HG02610 (cell line): ENCODE measurements at regions not wholly inside any gene's neighbourhood (a gene's known extent, or its start where the extent isn't known, plus 50 kb on each side); places are given as distances from the start of the nearest gene placed in this dataset.
"Not testable (repeated sequence)": the region's sequence is repeated elsewhere in the genome, so short reads cannot be mapped to it uniquely, and the experiment has no call there.

Source experiments
- ATAC-seq: cut with Tn5 transposase; IDR thresholded peaks from one replicate; pipeline ENCODE4 v1.9.1; 2021; ENCODE audit warnings: mild to moderate bottlenecking, moderate library complexity; ENCODE audit not compliant: unreplicated experiment

DNA sequence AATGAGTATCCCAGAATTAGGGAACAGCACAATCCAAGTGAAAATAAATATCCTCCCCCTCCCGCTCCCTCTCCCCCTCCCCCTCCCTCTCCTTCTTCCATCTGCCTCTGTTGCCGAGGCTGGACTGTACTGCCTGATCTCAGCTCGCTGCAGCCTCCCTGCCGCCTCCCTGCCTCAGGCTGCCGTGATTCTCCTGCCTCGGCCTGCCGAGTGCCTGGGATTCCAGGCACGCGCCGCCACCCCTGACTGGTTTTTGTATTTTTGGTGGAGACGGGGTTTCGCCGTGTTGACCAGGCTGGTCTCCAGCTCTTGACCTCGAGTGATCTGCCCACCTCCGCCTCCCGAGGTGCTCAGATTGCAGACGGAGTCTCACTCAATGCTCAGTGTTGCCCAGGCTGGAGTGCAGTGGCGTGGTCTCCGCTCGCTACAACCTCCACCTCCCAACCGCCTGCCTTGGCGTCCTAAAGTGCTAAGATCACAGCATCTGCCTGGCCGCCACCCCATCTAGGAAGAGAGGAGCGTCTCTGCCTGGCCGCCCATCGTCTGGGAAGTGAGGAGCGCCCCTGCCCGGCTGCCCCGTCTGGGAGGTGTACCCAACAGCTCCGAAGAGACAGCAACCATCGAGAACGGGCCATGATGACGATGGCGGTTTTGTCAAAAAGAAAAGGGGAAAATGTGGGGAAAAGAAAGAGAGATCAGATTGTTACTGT is 178.9 kb upstream of the IPO5 start:
- ATAC-seq = not testable (repeated sequence)

DNA sequence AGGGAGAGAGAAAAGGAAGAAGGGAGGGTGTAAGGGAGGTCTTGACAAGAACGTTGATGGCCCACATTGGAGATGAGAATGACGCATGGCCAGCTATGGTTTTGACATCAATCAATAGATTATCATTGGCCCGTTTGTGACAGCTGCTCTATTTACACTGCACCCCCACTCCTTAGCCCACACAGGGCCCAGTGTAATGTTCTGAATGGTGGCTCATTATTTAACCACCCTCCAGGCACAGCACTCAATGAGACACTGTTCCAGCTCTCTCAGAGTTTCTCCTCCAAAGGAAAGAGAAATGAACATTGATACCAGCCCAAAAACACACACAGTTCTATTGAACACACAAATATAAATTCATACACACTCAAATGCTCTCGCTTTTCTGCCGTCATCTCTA is 173.0 kb upstream of the IPO5 start:
- no peak for ATAC-seq

DNA sequence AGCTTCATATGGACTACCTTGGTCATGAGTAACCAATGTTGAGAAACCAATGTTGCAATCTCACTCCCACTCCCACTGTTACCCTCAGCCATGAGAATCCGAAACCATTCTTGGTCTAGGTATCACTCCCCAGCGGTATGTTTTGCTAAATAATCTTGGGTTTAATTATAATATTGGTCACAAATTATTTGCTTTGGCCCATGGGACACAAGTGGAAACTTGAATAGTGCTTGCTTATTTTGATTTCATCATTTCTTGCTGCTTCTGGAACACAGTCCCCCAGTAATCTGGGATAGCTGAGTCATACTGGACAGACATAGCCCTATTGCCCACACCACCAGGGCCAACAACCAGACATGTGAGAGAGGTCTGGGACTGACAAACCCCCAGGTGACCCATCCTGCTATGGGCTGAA is 171.6 kb upstream of the IPO5 start:
- ATAC-seq = no peak

DNA sequence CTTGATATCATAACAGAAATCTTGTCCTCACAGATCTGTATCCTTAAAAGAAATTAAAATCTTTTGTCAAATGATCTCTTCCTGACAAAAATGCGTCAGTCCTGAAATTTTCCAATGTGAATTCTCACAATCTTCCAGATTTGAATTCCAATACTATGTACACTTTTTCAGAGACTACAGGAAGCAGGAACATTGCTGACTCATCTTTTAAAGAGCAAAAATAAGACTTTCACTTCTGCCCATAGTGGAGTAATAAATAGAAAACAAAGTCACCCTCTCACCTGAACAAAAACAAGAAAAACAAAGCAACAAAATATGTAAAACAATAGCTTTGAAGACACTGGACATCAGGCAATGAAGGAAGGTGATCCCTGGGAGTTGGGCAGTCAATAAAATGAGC is 167.0 kb upstream of the IPO5 start:
- no peak for ATAC-seq

DNA sequence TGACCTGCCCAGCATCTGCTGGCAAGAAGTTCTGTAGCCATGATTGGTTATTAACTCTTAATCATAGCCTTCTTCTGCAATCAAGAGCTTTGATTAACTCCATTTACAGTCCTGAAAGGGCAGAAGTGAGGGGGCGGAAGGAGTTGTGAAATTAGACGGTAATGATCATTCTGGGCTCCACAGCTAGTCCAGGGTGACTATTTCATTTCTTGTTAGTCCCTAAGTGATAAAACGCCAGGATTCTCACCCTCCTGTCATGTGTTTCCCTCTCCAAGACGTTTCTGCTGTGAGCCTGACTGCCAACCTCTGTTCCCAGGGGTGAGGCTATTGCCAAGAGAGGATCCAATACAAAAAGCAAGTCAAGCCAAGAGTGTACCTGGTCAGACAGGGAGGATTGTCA is 155.9 kb upstream of the IPO5 start:
- no peak for ATAC-seq

DNA sequence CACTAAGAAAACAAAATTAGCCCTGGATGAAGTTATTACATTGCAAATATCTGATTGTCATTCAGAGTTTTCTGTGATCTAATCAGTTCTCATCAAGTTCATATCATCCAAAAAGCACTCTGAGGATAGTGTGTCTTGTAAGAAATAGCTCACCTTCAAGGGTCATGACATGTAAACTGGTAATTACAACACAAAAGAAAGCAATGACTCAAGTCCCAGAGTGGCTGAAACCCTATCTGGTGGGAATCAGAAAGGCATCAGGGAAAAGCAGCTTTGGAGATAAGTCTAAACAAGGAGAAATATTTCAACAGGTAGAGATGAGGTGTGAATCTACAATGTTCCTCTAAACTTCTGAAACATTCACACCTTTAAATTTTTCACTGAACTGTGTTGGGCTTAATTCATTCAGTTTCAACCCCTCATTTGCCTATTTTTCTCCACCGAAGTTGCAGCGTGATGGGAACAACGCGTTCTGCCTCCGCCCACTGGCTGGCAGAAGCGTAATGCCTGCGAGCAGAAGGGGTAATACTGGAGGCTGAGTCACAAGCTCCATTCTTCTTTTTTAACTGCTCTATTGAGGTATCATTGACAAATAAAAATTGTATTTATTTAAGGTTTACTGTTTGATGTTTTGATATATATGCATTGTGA is 155.2 kb upstream of the IPO5 start:
- ATAC-seq = no peak

DNA sequence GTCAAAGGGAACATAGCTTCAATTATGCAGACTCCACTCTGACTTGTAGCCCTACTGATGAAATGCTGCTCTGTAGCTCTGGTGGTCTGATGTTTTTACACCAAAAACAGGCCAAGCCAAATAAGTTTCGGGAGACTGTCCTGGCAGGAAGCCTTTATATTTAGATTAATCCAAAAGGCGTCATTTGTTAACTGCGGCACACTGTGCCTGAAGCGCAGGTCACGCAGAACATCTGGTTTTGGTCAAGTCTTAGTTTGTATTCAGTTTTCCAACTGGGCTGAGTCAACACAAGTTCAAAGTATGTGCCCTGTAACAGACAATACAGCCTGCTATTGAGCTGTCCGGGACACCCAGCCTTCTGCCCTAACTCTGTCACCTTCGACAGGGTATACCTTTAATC is 154.6 kb upstream of the IPO5 start:
- ATAC-seq = no peak

DNA sequence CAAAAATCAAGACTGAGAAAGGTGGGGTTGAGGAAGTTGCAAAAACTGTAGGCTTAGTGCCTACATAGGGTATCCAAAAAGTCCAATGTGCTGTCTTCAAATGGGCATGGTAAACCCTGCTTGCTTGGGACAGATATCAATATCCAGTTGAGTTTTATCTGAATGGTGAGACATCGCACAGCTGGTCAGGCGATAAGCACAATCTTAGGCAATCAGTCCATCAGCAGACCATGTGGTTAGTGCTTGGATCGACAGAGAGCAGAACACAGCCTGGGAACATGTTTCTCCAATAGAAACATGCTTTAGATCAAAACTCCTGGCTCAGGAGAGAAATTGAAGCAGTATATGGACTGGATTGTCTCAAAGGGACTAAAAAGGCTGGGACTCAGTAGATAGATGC is 151.3 kb upstream of the IPO5 start:
- ATAC-seq = no peak

DNA sequence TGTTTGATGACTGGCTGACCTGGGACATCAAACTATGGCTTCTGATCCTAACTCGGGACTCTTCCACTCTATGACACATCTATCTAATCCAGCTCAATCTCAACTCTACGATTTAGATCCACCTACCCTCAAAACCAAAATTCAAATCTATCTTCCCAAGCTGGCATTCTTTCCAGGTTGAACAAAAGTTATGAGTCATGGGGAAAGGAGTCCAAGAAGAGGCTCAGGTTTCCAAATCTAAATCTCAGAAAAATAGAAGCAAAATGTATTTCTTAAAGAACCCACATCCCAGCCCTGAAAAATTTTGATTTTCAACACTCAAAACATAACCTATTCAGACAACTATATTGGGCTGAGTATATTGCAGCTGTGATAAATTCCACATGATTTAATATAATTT is 143.9 kb upstream of the IPO5 start:
- no peak for ATAC-seq

DNA sequence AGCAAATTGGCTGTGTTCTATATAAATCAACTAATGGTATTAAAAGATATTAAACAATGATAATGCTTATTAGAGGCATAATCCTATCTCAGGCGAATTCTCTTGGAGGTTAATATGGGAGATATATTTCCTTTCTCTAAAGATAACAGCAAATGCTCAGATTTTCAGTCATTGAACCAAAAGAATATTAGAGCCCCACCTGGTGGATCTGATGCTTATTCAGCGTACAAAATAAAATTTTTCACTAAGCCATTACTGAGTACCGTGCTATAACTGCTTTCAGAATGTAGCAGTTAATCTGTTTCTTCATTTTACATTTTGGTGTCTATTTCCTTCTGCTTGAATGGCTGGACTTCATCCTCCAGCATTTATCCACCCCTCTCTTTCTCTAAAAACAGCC is 143.3 kb upstream of the IPO5 start:
- no peak for ATAC-seq

DNA sequence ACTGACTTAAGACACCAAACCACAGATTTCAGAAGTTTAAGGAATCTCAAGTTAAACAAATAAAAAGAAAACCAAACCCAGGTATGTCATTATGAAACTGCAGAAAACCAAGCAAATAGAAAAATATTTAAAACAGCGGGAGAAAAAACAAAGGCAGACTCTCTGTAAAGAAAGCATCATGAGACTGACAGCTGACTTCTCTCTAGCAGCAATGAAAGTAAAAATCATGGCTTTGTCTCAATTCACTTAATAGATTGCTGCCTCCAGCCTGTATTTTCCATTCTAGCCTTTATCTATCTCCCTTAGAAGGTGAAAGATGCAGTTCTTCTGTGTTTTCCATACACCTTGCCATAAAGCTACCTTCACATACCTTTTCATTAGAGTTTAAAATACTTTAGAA is 131.1 kb upstream of the IPO5 start:
- no peak for ATAC-seq

DNA sequence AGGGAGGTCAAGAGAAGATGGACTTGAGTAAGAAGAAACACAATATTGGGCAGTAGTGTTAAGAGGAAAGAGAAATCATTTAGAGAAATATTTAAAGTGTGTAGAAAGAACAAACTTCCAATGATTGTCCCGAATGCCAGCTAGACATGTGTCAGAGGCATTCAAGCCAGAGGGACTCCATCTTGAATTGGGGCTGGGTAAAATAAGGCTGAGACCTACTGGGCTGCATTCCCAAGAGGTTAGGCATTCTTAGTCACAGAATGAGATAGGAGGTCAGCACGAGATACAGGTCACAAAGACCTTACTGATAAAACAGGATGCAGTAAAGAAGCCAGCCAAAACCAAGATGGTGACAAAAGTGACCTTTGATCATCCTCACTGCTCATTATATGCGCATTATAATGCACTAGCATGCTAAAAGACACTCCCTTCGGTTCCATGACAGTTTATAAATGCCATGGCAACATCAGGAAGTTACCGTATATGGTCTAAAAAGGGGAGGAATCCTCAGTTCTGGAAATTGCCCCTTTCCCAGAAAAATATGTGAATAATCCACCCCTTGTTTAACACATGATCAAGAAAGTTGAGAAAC is 127.0 kb upstream of the IPO5 start:
- ATAC-seq = no peak

DNA sequence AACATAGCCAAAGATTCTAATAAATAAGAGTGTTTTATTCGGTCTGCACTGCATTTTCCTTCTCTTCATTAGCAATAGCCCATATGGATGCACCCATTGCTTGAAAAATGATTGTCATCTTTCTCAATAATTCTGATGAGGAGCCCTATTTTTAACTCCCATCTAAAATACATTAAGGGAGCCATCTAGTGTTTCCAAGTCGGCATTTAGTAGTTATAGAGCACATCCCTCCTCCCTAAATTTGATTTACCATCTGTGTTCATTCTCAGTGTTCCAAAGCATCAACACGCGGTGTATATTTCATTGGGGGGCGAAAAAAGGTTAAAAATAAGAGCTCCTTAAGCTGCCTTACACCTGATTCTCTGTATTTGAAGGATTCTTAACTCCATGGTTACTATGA is 119.2 kb upstream of the IPO5 start:
- no peak for ATAC-seq

DNA sequence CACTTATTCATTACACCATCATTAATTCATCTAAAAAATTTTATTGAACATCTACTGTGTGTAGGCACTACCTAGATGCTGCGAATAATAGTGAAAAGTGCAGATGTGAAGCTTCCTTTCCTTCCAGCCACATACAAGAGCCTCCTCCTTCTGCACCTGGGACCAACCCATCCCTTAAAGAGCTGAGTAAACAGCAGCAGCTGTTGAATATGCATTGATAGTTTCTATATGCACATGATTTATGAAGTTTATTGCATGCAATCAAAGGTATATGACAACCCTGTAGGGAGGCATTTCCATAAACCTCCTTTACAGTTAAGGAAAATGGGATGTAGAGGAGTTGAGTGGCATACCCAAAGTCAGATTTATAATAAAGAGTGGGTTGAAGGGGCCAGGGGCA is 110.3 kb upstream of the IPO5 start:
- ATAC-seq = no peak

DNA sequence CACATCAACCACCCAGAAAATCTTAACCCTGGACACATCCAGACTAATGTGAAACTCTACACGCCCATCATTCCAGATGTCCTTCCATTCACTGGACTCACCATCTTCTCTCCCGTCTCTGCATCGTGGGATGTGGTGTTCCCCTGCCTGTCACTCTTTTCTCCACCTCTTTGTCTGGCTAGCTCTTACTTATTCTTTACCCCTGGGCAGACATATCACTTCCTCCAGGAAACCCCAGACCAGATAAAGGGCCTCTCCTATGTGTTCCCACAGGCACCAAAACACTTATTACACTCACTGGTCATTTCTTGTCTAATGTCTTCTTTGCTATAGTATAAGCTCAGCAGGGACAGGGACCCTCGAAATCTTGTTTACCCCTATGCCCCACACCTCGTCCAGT is 109.3 kb upstream of the IPO5 start:
- ATAC-seq = peak; percentile 70

DNA sequence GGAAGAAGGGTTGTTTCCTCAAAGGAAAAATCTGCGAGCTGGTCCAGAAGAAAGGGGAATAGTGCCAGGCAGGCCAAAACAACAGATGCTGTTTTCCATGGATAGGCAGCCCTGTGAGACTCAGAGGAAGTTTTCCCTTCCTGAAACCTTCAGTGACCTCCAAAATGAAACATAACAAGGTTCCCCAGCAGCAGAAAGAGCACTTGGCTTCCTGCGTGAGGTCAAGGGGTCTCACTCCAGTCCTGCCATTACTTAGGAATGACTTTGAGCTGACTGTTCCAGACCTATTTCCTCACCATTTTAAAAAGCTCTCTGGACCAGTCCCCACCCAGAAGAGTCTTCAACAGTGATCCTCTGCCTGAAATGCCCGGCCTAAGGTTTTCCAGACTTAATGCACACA is 104.6 kb upstream of the IPO5 start:
- ATAC-seq = no peak

DNA sequence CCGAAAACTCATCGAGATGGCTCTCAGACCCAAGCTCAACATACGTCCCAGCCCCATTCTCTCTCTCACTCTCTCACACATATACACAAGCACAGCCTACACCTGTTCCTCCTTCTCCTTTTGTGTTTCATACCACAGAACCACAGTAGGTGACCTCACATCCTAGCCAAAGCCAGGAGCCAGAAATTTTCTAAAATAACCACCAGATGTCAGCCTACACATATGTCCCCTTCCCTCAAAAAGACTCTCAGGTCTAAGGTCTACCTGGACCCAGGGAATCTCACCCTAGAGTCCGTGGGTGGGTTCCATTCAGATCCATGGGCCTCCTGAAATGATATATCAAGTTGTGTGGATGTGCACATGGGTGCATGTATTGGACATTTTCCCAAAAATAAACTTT is 104.2 kb upstream of the IPO5 start:
- ATAC-seq = peak; percentile 84

DNA sequence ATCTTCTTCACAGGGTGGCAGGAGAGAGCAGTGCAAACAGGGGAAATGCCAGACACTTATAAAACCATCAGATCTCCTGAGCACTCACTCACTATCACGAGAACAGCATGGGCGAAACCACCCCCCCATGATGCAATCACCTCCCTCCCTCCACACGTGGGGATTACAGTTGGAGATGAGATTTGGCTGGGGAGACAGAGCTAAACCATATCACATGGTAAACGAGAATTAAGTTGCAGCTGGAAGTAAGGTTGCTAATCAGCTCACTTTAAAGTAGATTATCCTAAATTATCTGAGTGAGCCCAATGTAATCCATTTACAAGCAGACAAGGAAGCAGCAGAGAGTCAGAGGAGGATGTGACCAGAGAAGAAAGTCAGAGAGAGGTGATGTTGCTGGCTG is 102.2 kb upstream of the IPO5 start:
- no peak for ATAC-seq

DNA sequence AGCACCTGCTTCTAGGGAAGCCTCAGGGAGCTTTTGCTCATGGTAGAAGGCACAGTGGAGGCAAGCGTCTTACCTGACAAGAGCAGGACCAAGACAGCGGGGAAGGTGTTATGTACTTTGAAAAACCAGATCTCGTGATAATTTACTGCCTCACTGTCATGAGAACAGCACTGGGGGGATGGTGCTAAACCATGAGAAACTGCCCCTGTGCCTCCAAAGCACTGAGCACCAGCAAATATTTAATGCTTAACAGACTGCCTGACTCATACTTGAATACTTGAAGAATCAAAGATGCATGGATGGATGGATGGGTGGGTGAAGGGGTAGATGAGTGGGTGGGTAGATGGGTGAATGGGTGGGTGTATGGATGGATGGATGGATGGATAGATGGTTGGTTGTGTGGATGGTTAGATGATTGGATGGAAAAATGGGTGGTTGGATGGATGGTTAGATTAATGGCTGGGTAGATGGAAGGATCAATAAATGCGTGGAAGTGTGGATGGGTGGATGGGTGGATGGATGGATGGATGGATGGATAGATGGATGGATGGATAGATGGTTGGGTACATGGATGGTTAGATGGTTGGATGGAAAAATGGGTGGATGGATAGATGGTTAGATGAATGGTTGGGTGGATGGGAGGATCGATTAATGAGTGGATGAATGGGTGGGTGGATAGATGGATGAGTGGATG is 101.1 kb upstream of the IPO5 start:
- no peak for ATAC-seq

DNA sequence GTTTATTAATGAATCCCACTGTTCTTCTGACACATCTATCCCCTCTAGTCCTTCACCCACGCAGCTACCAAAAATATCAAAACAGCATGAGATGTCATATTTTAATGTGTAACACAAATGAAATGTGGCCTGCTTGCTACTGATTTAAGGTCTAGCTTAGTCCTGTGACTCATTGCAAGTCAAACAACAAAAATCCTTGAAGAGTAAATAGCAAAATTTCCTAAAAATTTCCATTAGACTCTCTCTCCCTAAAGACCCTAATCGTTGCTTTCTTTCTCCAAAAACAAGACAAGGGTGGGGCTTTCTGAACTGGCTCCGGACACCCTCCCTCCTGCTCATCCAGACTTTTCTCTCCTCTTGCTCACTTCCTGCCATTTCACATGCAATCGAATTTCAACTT is 99.9 kb upstream of the IPO5 start:
- no peak for ATAC-seq

DNA sequence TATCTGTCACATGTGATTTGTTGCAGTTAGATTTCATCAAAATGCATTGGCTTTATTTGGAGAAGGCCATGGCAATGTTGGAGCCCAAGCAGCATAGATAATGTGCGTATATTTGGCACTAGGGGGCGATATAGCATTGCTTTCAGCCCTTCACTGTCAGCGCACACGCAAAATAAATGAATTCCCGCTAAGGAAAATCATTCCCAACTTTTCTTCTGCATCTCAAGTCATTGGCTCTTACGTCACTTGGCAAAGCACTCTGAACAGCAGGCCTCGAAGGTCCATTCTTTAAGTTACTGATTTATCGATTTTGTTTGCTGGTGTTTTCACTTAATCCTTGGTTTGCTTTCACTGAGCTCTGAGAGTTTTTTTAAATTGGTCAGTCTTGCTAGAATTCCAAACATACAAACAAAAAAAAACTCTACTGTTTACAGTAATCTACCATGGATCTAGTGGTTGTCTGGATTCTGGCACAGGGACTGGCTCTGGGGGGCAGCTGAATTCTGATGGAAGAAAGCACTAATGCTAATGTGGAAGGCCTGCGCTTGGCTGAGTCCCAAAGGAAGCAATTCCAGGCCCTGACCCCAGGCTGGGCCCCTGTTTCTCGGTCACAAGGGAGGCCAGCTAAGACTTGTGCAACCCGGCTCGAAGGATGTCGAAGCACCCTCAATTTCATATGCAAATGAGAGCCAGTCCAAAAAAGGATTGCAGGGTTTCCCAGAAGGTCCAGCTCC is 97.7 kb upstream of the IPO5 start:
- no peak for ATAC-seq
